ENCODE measurements at regions not wholly inside any gene's neighbourhood (a gene's known extent, or its start where the extent isn't known, plus 50 kb on each side); places are given as distances from the start of the nearest gene placed in this dataset.

- no peak overlapping the region for H3K27ac ChIP-seq (ENCODE audit: extremely low read depth, low read depth, low read length)
- H3K4me3 ChIP-seq (ENCODE audit: low read depth, low read length), result no peak overlapping the region
- ChIA-PET CTCF (no interaction called here), POLR2A (no interaction called here)
- no peaks in the 10 kb centered on the region for H3K36me3 ChIP-seq (ENCODE audit: control insufficient read depth in 2 of 2, insufficient read depth in 1 of 2, low read length in 2 of 2)
- H3K4me1 ChIP-seq (ENCODE audit: control insufficient read depth, insufficient read depth, low read length), result no peaks in the 10 kb centered on the region
- TF ChIP-seq ZBTB17 (tag by site-specific recombination; IDR thresholded peaks at IDR 0.05), result no peak
- no peak for TF ChIP-seq ZNF202 (tag by site-specific recombination; IDR thresholded peaks at IDR 0.05; ENCODE audit: borderline replicate concordance)
- TF ChIP-seq OVOL3 (tag by site-specific recombination; IDR thresholded peaks at IDR 0.05), result no peak
- TF ChIP-seq WT1 (tag by site-specific recombination; IDR thresholded peaks at IDR 0.05), result no peak
- TF ChIP-seq ZFP41 (tag by site-specific recombination; IDR thresholded peaks at IDR 0.05; ENCODE audit: borderline replicate concordance), result no peak
- no peak for TF ChIP-seq ZNF10 (tag by site-specific recombination; IDR thresholded peaks at IDR 0.05)
- TF ChIP-seq HOXC10 (CRISPR knock-in tag; IDR thresholded peaks at IDR 0.05), result no peak
- no peak for TF ChIP-seq ZNF2 (tag by site-specific recombination; IDR thresholded peaks at IDR 0.05)
- H3K9me3 ChIP-seq (ENCODE audit: control insufficient read depth, insufficient read depth, low read depth, low read length), result no peaks in the 10 kb centered on the region
These were observed 54.1 kb downstream of the GADD45G start for GRCh38 chr9:89658931-89659330.

- H3K4me1 ChIP-seq (ENCODE audit: control insufficient read depth, insufficient read depth, low read length), result no peaks in the 10 kb centered on the region
- ChIA-PET CTCF (no interaction called here), POLR2A (no interaction called here)
- H3K9me3 ChIP-seq (ENCODE audit: control insufficient read depth, insufficient read depth, low read depth, low read length), result no peaks in the 10 kb centered on the region
- H3K4me3 ChIP-seq (ENCODE audit: low read depth, low read length), result no peak overlapping the region
- H3K27ac ChIP-seq (ENCODE audit: extremely low read depth, low read depth, low read length), result no peak overlapping the region
- no peaks in the 10 kb centered on the region for H3K36me3 ChIP-seq (ENCODE audit: control insufficient read depth in 2 of 2, insufficient read depth in 1 of 2, low read length in 2 of 2)
- TF ChIP-seq ZNF366 (tag by site-specific recombination; conservative IDR thresholded peaks at IDR 0.05) (no peak), SCRT2 (tag by site-specific recombination; IDR thresholded peaks at IDR 0.05) (no peak), ZNF248 (tag by site-specific recombination; IDR thresholded peaks at IDR 0.05) (no peak), GFI1B (tag by site-specific recombination; IDR thresholded peaks at IDR 0.05) (no peak), ZNF510 (tag by site-specific recombination; IDR thresholded peaks at IDR 0.05; ENCODE audit: insufficient replicate concordance) (no peak), ZNF302 (tag by site-specific recombination; IDR thresholded peaks at IDR 0.05; ENCODE audit: low read depth) (no peak), ZNF10 (tag by site-specific recombination; IDR thresholded peaks at IDR 0.05) (no peak), ZFP41 (tag by site-specific recombination; IDR thresholded peaks at IDR 0.05; ENCODE audit: borderline replicate concordance) (no peak), ZNF148 (tag by site-specific recombination; IDR thresholded peaks at IDR 0.05; ENCODE audit: borderline replicate concordance) (no peak), ZNF792 (tag by site-specific recombination; IDR thresholded peaks at IDR 0.05) (no peak), ZNF146 (tag by site-specific recombination; IDR thresholded peaks at IDR 0.05) (no peak), SCRT1 (tag by site-specific recombination; IDR thresholded peaks at IDR 0.05; ENCODE audit: borderline replicate concordance) (no peak), ZNF354C (tag by site-specific recombination; IDR thresholded peaks at IDR 0.05; ENCODE audit: borderline replicate concordance, low read depth) (no peak), ZNF561 (tag by site-specific recombination; IDR thresholded peaks at IDR 0.05; ENCODE audit: borderline replicate concordance) (no peak), HIC1 (tag by site-specific recombination; IDR thresholded peaks at IDR 0.05) (no peak), ZNF544 (tag by site-specific recombination; IDR thresholded peaks at IDR 0.05) (no peak), PRDM4 (tag by site-specific recombination; IDR thresholded peaks at IDR 0.05) (no peak), TRIM28 (IDR thresholded peaks at IDR 0.05; ENCODE audit: borderline replicate concordance, low read length) (no peak)
These were observed 54.7 kb downstream of the GADD45G start for GRCh38 chr9:89659473-89659872.
